ENCODE measurements at regions not wholly inside any gene's neighbourhood (a gene's known extent, or its start where the extent isn't known, plus 50 kb on each side); places are given as distances from the start of the nearest gene placed in this dataset.

DNA sequence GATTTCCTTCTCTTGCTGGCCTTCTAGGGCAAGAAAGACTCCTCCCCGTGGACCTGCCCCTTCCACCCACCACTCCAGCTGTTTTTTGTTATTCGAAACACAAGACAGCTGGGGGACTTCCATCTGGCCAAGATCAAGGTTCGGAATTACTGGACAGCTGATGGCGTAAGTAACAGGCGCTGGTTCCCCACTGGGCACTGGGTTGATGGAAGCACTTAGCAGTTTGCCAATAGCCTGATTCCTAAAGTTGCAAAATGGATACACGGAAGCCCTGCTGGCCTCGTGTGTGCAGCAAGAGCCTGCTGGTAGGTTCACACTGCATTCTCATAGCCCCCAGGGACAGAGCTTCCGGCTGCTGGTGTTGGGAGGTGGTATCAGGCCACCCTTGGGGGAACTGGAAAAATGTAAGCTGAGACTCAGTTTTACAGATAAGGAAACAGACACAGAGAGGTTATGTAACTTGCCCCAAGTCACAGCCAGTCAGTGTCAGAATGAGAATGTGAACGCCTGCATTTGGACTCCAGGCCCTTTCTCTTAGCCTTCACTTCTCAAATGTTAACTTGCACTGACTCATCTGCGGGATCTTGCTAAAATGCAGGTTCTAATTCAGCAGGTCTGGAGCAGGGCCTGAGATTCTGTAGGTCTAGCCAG is 171.7 kb downstream of the KATNIP start:
- TF ChIP-seq, protein P1, sequence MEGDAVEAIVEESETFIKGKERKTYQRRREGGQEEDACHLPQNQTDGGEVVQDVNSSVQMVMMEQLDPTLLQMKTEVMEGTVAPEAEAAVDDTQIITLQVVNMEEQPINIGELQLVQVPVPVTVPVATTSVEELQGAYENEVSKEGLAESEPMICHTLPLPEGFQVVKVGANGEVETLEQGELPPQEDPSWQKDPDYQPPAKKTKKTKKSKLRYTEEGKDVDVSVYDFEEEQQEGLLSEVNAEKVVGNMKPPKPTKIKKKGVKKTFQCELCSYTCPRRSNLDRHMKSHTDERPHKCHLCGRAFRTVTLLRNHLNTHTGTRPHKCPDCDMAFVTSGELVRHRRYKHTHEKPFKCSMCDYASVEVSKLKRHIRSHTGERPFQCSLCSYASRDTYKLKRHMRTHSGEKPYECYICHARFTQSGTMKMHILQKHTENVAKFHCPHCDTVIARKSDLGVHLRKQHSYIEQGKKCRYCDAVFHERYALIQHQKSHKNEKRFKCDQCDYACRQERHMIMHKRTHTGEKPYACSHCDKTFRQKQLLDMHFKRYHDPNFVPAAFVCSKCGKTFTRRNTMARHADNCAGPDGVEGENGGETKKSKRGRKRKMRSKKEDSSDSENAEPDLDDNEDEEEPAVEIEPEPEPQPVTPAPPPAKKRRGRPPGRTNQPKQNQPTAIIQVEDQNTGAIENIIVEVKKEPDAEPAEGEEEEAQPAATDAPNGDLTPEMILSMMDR (IDR thresholded peaks at IDR 0.05) = no peak
- TF ChIP-seq POLR2A (IDR thresholded peaks at IDR 0.05) = no peak
